HG03135 (cell line): ENCODE measurements at regions not wholly inside any gene's neighbourhood (a gene's known extent, or its start where the extent isn't known, plus 50 kb on each side); places are given as distances from the start of the nearest gene placed in this dataset.
"Not testable (repeated sequence)": the region's sequence is repeated elsewhere in the genome, so short reads cannot be mapped to it uniquely, and the experiment has no call there.

Experiments
- ATAC-seq: cut with Tn5 transposase; IDR thresholded peaks from one replicate; pipeline ENCODE4 v1.9.1; 2021; ENCODE audit warnings: mild to moderate bottlenecking, moderate library complexity; ENCODE audit not compliant: unreplicated experiment

DNA sequence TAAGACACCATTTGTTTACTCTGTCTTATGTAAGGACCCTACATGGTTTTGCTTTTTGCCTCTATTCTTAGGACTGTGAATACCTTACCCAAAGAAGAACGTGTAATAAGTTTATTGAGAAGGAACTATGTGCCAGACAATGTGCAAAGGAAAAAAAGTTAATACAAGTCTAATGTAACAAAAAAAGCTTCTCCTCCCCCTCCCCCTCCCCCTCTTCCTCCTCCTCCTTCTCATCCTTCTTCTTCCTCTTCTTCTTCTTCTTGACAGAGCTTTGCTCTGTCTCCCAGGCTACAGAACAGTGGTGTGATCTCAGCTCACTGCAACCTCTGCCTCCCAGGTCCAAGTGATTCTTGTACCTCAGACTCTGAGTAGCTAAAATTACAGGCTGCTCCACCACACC, 50.9 kb upstream of the MITF start:
- ATAC-seq, result no peak

DNA sequence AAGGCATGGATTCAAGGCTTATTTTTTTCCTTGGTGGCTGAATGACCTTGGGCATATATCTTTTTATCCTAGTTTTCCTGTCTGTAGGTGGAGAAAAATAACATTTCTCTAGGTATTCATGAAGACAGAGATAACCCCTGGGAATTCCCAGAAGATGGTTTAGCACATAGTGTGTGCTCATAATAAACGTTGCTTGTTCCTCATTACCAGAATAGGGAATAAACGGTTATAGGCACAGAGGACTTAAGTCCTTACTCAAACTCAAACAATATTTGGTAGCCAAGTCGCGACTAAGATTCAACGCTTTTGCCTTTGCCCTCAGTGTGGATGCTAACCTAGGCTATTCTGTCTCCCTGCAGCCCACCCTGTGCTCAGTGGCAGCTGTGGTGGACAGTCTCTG, 51.6 kb upstream of the MITF start:
- no peak for ATAC-seq

DNA sequence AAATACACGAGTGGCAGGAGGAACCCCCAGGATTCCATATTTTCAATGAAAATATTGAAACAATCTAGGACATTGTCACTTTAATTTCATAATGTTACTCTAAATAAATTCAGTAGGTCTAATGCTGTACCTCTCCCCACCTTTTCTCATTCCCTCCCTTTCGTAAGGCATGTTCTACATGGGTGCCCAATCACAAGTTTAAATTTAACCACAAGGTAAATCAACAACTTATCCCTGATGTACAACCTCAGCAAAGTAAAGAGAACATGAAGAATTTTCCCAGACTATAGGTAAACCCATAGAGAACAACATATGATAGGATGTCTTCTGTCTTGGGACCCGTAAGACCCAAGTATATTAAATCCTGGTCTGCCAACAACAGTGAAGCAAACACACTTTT, 53.2 kb upstream of the MITF start:
- ATAC-seq, result no peak

DNA sequence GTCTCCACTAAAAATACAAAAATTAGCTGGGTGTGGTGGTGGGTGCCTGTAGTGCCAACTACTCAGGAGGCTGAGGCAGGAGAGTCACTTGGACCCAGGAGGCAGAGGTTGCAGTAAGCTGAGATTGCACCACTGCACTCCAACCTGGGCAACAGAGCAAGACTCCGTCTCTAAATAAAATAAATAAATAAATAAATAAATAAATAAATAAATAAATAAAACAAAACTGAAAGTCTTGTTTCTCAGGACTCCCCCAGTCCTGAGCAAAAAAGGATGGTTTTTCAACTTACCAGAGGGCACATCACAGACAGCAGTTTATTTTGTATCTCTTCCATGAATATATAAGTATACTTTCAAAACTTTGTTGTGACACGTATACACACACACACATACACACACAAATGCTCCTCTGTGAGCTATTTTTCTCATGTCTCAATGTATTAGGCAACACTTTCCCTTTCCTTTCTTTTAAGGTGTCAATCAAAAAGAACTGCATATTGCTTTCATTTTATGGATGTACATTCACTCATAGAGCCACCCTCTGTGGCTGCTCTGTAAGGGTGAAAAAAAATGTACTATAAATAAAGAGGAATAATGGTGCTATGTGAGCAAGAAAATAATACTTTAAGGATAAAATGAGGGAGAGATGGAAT, 54.8 kb upstream of the MITF start:
- ATAC-seq, result no peak

DNA sequence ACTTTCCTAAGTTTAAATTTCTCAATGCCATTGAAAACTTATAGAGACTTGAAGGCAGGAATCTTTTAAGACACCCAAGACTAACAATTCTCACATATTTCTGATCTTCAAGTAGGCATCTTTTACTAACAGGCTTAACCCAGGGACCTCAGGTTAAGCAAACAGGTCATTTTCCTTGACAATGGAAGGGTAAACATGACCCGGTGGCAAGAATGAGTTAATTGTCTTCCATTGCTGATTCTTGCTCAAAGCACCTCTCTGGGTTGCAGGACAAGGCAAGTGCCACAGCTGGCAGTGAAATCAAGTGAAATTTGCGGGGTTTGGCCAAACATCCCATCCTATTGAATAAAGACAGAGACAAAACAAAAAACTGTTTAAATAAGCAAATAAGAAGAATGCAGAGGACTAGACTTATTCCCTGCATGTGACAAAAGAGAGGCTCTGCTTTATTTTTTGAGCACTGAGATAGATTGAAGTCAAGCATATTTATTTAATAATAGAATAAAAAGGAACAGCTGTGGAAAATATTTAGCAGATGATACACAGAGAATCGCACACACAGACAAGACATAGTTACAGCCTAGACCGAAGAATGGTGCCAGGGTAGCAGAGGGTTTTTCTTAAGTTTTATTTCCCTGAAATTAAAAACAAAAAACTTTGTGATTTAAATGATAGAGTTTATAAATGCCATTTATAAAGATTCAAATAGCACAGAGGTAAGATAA, 56.0 kb upstream of the MITF start:
- no peak for ATAC-seq

DNA sequence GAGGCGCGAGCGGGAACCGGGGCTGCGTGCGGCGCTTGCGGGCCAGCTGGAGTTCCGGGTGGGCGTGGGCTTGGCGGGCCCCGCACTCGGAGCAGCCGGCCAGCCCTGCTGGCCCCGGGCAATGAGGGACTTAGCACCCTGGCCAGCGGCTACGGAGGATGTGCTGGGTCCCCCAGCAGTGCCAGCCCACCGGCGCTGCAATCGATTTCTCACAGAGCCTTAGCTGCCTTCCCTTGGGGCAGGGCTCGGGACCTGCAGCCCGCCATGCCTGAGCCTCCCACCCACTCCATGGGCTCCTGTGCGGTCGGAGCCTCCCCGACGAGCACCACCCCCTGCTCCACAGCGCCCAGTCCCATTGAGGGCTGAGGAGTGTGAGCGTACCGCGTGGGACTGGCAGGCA, 61.8 kb upstream of the MITF start:
- ATAC-seq, result not testable (repeated sequence)

DNA sequence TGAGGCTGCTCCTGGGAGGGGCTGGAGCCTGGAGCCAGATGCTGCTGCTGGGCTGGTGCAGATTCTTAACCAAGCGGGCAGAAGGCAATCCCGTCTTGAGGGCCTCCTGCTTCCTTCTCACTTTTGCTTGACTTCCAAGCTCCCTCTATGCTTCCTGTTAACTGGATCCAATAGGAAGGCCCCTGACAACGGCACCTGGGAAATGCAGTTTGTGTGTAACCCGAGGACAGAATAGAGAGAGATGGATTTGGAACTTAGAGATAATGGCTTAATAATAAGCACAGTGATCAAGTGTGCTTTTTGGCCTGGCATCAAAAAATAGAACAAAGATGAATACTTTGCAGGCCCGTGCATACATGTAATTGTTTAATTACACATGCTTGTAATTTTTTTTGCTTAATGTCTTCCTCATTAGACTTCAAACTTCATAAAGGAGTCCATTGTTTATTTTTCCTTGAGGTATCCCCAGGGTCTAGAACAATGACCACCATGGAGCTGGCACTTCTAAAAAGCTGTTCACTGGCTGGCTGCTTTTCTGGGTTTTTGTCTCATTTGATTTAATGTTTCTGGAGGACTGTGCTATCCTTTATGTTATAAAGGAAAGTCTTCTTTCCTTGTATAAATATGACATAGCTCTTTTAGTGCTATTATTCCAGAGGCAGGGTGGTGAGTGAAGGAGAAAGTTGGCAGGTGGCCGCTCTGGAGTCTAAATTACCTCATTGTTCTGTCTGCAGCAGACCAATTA, 63.3 kb upstream of the MITF start:
- no peak for ATAC-seq

DNA sequence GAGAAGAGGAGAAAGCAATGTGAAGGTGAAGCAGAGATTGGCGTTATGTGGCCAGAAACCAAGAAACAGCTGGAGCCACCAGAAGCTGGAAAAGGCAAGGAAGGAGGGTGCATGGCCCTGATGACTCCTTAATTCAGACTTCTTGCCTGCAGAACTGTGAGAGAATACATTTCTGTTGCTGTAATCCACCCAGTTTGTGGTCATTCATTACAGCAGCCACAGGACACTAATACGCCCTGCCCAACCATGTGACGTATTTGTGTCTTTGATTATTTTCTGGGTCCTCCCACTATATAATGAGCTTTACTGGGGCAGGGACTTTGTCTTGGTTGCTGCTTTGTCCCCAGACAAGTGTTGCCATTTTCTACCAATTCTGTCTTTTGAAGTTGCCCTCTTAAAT, 64.5 kb upstream of the MITF start:
- no peak for ATAC-seq

DNA sequence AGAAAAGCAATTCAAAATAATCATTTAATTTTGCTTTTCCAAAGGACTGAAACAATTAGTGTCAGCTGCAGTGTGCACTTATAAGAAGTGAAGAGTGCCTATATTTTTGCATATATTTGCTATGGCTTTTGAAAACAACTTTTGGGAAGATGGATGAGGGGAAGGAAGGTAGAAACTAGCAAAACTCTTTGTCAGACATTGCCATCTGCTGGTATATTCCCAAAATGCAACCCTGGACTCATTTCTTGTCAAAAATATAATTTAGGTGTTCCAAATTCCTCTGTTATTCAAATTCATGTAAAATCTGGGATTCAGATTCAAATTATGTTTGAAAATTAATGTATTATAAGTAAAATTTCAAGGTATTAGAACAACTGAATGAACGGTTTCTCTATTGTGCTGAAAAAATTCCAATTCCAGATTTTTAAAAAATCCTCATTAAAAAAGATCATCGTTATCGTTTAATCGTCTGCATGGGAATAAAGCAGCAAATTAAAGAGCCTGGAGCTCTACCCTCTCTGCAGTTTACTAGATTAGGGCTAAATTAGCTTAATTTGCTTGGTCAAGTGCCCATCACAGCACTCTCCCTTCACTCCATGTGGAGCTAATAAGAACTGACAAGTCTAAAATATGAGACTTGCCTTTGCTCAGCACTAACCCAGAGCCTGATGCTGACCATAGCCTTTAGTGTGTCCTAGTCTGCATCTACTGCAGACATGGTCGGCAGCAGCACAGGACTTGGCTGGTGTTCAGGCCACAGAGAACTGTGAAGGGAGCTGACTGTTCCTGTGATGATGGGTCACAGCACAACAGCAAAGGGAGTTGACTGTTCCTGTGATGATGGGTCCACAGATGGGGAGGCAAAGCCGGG, 67.9 kb upstream of the MITF start:
- no peak for ATAC-seq

DNA sequence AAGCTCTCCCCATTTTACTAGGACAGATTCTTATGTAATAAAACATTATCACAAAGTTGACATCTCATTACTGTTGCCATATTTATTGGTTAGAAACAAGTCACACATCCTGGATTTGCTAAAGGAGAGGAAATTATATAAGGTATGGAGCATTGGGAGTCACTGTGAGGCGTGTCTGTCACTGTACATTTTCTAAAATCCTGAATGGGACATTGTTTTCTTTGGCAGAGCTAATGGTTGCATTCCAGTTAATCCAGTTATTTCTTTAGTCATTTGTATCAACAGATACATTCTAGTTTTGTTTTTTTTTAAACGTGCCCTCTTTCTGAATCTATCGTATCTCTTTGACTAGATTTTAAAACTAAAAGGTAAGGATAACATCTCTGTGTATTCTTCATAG, 70.2 kb upstream of the MITF start:
- no peak for ATAC-seq

DNA sequence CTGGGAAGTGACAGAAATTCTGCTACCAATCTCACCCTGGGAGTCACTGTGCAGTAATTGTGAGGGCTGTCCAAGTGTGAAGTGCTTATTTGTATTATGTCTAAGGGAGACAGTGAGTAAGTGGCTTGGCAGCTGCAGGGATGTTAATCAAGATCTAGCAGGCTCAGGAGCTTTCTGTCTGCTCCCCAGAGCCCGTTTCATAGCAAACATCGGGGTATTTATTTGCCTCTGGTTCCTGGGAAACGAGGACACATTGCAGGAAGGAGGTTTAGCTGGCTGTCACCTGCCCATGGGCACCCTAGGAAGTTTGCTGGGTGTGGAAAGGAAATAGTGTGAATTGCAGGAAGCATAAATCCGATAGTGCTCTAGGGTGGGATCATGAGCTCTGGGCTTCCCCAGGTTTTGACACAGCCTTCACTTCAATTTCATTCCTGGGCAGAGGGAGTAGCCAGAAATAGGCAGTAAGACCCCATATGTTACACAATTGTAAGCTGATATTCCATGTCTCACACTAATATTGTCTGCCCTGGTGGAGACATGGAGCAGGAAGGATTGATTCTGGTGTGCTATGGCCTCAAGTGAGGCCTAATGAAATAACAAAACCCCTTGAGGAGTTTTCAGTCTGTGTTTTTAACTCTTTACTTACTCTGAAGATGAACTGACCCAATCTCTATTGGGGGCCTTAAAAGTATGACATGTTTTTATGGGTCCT, 74.1 kb upstream of the MITF start:
- no peak for ATAC-seq

DNA sequence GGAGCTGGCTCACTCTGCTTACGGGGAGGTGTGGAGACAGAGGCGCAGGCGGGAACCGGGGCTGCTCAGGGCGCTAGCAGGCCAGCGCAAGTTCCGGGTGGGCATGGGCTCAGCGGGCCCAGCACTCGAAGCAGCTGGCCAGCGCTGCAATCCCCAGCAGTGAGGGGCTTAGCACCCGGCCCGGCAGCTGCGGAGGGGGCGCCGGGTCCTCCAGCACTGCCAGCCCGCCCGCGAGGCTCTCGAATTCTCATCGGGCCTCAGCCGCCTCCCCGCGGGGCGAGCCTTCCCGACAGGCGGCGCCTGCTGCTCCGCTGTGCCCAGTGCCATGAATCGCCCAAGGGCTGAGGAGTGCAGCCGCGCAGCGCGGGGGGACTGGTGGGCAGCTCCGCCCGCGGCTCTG, 78.6 kb upstream of the MITF start:
- no peak for ATAC-seq

DNA sequence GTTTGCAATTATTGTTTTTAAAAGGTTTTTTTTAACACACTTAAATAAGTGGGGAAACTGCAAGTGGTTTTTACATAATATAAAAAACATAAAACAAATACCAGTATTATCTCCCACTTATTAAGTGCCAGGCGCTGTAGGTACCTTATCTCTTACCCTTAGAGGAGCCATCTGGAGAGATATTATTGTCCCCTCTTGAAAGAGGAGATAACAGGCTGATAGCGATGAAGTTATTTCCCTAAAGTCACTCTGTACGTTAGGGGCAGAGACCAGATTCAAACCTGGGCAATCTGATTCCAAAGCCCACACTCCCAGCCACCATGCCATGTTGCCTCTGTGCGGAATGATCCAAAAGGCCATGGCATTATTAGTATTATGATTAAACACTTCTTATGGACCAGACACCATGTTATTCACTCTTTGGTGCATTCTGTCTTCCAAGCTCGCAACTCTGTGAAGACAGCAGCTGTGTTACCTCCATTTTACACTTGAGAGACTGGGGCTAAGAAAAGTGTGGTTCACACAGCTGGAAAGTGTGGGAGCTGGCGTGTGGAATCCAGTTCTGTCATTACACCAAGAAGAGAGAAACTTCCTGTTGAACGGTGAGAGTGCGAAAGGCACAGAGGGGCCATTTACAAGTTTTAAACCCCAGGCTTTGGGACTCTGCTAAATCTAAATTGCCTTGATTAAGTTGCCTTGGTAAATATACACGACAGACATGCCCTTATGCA, 79.9 kb upstream of the MITF start:
- ATAC-seq, result no peak

DNA sequence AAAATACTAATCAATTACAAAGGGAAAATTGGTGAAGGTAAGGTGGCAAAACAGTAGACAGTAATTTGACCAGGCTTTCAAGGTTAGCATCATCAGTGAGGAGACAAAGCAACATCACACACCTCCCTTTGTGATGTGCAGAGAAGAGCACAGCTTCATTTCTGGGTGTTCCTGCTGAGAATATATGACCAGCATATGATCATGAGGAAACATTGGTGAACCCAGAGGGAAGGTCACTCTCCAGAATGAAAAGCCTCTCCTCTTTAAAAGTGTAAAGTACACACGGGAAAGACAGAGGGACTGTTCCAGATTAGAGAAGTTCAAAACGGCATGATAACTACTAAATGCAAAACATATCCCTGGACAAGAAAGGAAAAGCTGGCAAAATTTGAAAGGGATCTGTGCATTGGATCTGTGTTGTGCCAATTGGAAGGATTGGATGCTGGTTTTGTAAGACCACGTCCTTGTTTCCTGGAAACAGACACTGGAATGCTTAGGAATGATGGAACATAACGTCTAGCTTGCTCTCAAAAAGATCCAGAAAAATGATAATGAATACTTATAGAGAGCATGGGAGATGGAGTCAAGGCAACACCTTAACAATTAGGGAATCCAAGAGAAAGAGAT, 80.6 kb upstream of the MITF start:
- ATAC-seq, result no peak

DNA sequence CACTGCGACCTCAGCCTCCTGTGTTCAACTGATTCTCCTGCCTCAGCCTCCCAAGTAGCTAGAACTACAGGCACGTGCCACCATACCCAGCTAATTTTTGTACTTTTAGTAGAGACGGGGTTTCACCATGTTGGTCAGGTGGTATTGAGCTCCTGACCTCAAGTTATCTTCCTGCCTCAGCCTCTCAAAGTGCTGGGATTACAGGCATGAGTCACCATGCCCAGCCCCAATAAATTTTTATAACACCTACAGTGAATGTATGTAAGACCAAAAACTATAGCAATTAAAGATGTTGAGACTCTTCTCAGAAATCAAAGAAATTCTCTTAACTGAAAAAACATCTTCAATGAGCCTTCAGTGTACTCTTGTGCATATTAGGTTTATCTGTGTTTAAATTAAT, 82.2 kb upstream of the MITF start:
- ATAC-seq, result not testable (repeated sequence)

DNA sequence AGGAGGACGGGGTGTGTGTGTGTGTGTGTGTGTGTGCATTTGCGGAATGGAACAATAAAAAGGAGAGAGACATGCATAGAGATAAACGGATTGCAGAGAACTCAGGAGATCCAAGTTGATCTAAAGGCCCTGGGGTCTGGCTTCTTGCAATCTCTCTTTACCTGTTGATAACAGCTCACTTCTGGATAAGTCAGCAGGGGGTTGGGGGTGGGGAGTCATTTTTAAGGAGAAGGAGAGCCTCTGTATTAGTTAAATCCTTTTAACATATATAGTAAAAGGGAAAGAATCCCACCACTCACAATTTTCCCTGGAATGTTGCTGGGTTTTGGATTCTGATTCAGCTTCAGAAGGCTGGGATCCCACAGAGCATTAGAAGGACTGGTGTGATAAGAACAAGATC, 87.5 kb upstream of the MITF start:
- no peak for ATAC-seq

DNA sequence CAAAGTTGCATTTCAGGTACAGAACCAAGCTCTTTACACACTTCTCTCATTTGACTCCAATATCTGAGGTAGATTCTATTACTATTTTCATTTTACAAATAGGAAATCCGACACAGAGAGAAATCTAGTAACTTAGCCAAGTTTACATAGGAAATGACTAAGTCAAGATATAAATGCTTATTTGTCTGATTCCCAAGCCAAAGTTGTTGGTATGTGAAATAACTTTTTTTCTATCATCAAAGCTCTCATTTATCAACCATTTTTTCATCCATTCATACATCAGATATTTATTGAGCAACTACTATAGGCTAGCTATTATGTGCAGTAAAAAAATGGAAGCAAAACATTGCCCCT, 89.2 kb upstream of the MITF start:
- ATAC-seq, result no peak

DNA sequence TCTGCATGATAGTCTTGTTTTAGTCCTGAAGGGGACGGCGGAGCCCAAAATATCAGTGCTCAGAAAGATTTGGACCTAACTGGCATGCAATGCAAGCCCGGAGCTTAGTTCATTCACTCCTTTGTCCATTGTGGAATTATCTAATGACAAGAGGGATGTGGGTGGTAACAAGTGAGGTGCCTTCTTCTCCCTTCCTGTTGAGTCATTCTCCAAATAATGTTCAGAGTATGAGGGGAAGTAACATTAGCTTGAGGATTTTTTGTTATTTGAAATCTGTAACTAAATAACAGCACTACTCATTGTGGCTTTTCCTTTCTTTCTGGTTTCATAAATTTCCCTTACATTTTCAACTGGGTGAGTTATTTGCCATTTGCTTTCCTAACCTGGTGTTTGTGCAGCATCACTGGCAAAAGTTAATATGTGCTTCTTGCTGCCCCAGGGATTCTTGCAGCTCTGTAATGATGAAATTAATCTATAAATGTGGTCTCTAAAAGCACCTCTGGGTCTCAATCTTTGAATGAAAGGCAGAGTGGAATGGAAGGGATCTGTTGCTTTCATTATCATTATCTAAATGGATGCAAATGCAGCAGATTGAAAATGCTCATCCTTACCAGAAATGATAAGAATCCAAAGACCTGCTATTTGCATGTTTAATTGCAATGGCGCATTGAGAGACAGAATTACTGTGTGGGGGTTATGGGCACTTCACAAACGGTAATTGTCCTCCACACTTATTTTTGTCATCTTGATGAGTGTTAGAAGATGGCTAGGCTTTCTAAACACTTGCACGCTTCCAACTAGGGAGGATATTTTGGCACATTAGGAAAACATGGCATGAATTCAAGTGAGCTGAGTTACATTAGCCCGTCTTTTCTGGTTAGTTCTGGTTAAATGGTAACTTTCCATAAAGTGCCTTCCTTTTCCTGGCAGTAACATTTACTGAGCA, 89.9 kb upstream of the MITF start:
- ATAC-seq, result no peak
